Endothelial cell of umbilical vein (primary cell): ENCODE measurements at regions not wholly inside any gene's neighbourhood (a gene's known extent, or its start where the extent isn't known, plus 50 kb on each side); places are given as distances from the start of the nearest gene placed in this dataset.

Experiments used
- BruUV-seq: library from RNA; stranded (reverse); fragments of 400-500 nt; replicated peaks from 2 replicates; lab custom pipeline; 2021; lab: Mats Ljungman, UMichigan
- CTCF ChIA-PET: fragments of 300-600, 350-600 bp; sonication (Branson Sonifier 250); formaldehyde crosslinking; loops from one replicate; lab custom pipeline; 2021; ENCODE audit warnings: antibody characterized with exemption, inconsistent platforms; lab: Charles Lee
- POLR2A ChIA-PET: fragments of 300-600, 350-600 bp; sonication (Branson Sonifier 250); formaldehyde crosslinking; loops from one replicate; lab custom pipeline; 2021; ENCODE audit warnings: antibody characterized with exemption, inconsistent platforms; lab: Charles Lee
- DNase-seq: peaks from one replicate; pipeline ENCODE4 v3.0.0-alpha.2; 2011; ENCODE audit warnings: low read depth, low spot score
- FAIRE-seq: peaks from 2 replicates; lab custom pipeline; 2011; peaks lifted over from hg19 to GRCh38; lab: Jason Lieb, UNC
- H2AFZ ChIP-seq: 2 replicates; pipeline ENCODE4 v1.6.0; 2012; ENCODE audit warnings: low read depth, low read length, control low read depth, inconsistent platforms
- H3K27ac ChIP-seq: 2 replicates; pipeline ENCODE4 v1.5.1; 2011; ENCODE audit warnings: low read depth, mild to moderate bottlenecking, control low read depth, low read length, moderate library complexity; ENCODE audit not compliant: insufficient read depth
- H3K27me3 ChIP-seq, 2 experiments: 2 replicates each; pipeline versions ENCODE4 v1.6.0 to v1.6.1; 2011; ENCODE audit warnings: low read length in 2 of 2, mixed read lengths in 1 of 2; ENCODE audit not compliant: control insufficient read depth in 2 of 2, insufficient read depth in 2 of 2
- H3K36me3 ChIP-seq, 2 experiments: 2 replicates in 1 of 2; 3 replicates in 1 of 2; pipeline ENCODE4 v1.5.1; 2011; ENCODE audit warnings: low read length in 2 of 2, mild to moderate bottlenecking in 1 of 2, moderate library complexity in 1 of 2; ENCODE audit not compliant: control insufficient read depth in 2 of 2, insufficient read depth in 2 of 2; ENCODE audit errors: extremely low read depth in 1 of 2
- H3K4me1 ChIP-seq: 3 replicates; pipeline ENCODE4 v1.5.1; 2011; ENCODE audit warnings: mild to moderate bottlenecking, low read length; ENCODE audit not compliant: control insufficient read depth, insufficient read depth; ENCODE audit errors: extremely low read depth
- H3K4me2 ChIP-seq: 2 replicates; pipeline ENCODE4 v1.6.1; 2011; ENCODE audit warnings: low read length, control low read depth, mixed read lengths; ENCODE audit not compliant: insufficient read depth
- H3K4me3 ChIP-seq, 3 experiments: fragments of 200-600 bp in 1 of 3; sonication (generic), shearing (Covaris generic) in 1 of 3; replicated peaks in 1 of 3; 2 replicates each; pipeline ENCODE4 v1.5.1; 2011 to 2016; ENCODE audit warnings: control low read depth in 3 of 3, low read length in 3 of 3, mild to moderate bottlenecking in 2 of 3, inconsistent platforms in 1 of 3, low read depth in 1 of 3, moderate library complexity in 1 of 3; ENCODE audit not compliant: insufficient read depth in 1 of 3
- H3K79me2 ChIP-seq: 2 replicates; pipeline ENCODE4 v1.6.0; 2012; ENCODE audit warnings: low read length, inconsistent platforms; ENCODE audit not compliant: control insufficient read depth, insufficient read depth
- H3K9ac ChIP-seq: replicated peaks from 2 replicates; pipeline ENCODE3; 2011; ENCODE audit warnings: low read length, control low read depth; ENCODE audit not compliant: insufficient read depth; ENCODE audit errors: extremely low read depth
- H3K9me1 ChIP-seq: replicated peaks from 3 replicates; pipeline ENCODE4 v1.6.0; 2011; ENCODE audit warnings: mild to moderate bottlenecking, low read length; ENCODE audit not compliant: control insufficient read depth, insufficient read depth; ENCODE audit errors: extremely low read depth
- H3K9me3 ChIP-seq: replicated peaks from 2 replicates; pipeline ENCODE4 v1.5.1; 2012; ENCODE audit warnings: low read length, inconsistent platforms; ENCODE audit not compliant: control insufficient read depth, insufficient read depth
- H4K20me1 ChIP-seq: replicated peaks from 2 replicates; pipeline ENCODE3; 2011; ENCODE audit warnings: mild to moderate bottlenecking, low read length; ENCODE audit not compliant: control insufficient read depth, insufficient read depth; ENCODE audit errors: extremely low read depth
- CTCF ChIP-seq, 2 donors: IDR thresholded peaks; 1 replicate in 1 of 2; 2 replicates in 1 of 2; pipeline ENCODE4 v1.5.1; 2011; ENCODE audit warnings: low read length in 2 of 2, mild to moderate bottlenecking in 2 of 2, moderate library complexity in 2 of 2, control low read depth in 1 of 2, inconsistent platforms in 1 of 2, low read depth in 1 of 2; ENCODE audit not compliant: insufficient read depth in 1 of 2; ENCODE audit errors: extremely low read depth in 1 of 2
- EZH2 ChIP-seq: IDR thresholded peaks from 2 replicates; pipeline ENCODE4 v1.6.1; 2012; ENCODE audit warnings: borderline replicate concordance, low read depth, mild to moderate bottlenecking, moderate library complexity, low read length, inconsistent platforms; ENCODE audit not compliant: severe bottlenecking
- FOS ChIP-seq: IDR thresholded peaks from 2 replicates; pipeline ENCODE4 v1.6.1; 2011; ENCODE audit warnings: mild to moderate bottlenecking, low read length, moderate library complexity, borderline replicate concordance; ENCODE audit not compliant: insufficient read depth
- GATA2 ChIP-seq: IDR thresholded peaks from 2 replicates; pipeline ENCODE4 v1.7.0; 2011; ENCODE audit warnings: low read depth, mild to moderate bottlenecking, moderate library complexity, mixed read lengths, low read length; ENCODE audit not compliant: insufficient read length, insufficient read depth
- JUN ChIP-seq: IDR thresholded peaks from 2 replicates; pipeline ENCODE4 v1.6.1; 2011; ENCODE audit warnings: borderline replicate concordance, low read depth; ENCODE audit not compliant: insufficient read length, insufficient read depth
- MAX ChIP-seq: IDR thresholded peaks from 2 replicates; pipeline ENCODE4 v1.6.1; 2011; ENCODE audit not compliant: insufficient read depth, insufficient read length
- MYC ChIP-seq: IDR thresholded peaks from one replicate; pipeline ENCODE4 v1.6.1; 2011; ENCODE audit warnings: mild to moderate bottlenecking, low read depth, low read length
- POLR2A ChIP-seq: IDR thresholded peaks from 2 replicates; pipeline ENCODE4 v1.6.1; 2012; ENCODE audit warnings: low read depth, mild to moderate bottlenecking, control low read depth, low read length
- POLR2AphosphoS5 ChIP-seq: IDR thresholded peaks from 2 replicates; pipeline ENCODE4 v1.6.1; 2012; ENCODE audit warnings: low read depth, mild to moderate bottlenecking, control low read depth, low read length, moderate library complexity; ENCODE audit not compliant: insufficient read depth
- dilution Hi-C: fragments of 300-500 bp; cut with MboI; formaldehyde crosslinking; loops from one replicate; pipeline ENCODE4 v1.15.0; 2019; ENCODE audit warnings: low sequenced_read_pairs; ENCODE audit not compliant: extremely low pct_ligation_motif_present
- intact Hi-C: fragments of 100-400 bp; cut with micrococcal nuclease; formaldehyde crosslinking; loops from one replicate; pipeline ENCODE4 v1.10.0; 2022

- dilution Hi-C loops (no loop called here), intact Hi-C loops (no loop called here)
- BruUV-seq: no TSS peak
- Histone ChIP-seq H2AFZ (no peak overlapping the region), H4K20me1 (no peaks in the 10 kb centered on the region), H3K36me3 (no peaks in the 10 kb centered on the region), H3K4me2 (no peak overlapping the region), H3K4me1 (no peaks in the 10 kb centered on the region), H3K27me3 (no peaks in the 10 kb centered on the region), H3K79me2 (no peaks in the 10 kb centered on the region), H3K27ac (no peak overlapping the region), H3K4me3 (no peak overlapping the region), H3K9me1 (no peaks in the 10 kb centered on the region), H3K9ac (no peak overlapping the region), H3K9me3 (no peaks in the 10 kb centered on the region)
- ChIA-PET POLR2A (no interaction called here), CTCF (interaction anchor here (0.9 kb wide), 1 partner anchor 15 kb away, joined by 3 read pairs; no protein-coding TSS in a partner anchor)
- DNase-seq: no peak
- peak; percentile 40 for FAIRE-seq
- TF ChIP-seq JUN (no peak), MAX (no peak), EZH2 (no peak), POLR2AphosphoS5 (no peak), CTCF (IDR thresholded peaks at IDR 0.05; ENCODE audit: extremely low read depth in 1 of 2, insufficient read depth in 1 of 2, low read depth in 1 of 2, low read length in 2 of 2) (no peak), FOS (no peak), MYC (no peak), POLR2A (no peak), GATA2 (no peak)
These were observed 313.5 kb downstream of the FOXO1 start for GRCh38 chr13:40352802-40353562.
